Mesothelial cell of epicardium (in vitro differentiated cells): ENCODE measurements at regions not wholly inside any gene's neighbourhood (a gene's known extent, or its start where the extent isn't known, plus 50 kb on each side); places are given as distances from the start of the nearest gene placed in this dataset.

ENCODE experiments used
- DNase-seq, 2 experiments: peaks; one replicate each; pipeline ENCODE4 v3.0.0; 2021; ENCODE audit warnings: low spot score in 2 of 2; ENCODE audit not compliant: unreplicated experiment in 2 of 2
- H3K27ac Mint-ChIP-seq: 2 replicates; pipeline ENCODE4 v1.8.0; 2021; ENCODE audit warnings: mixed read lengths
- H3K27me3 Mint-ChIP-seq: 2 replicates; pipeline ENCODE4 v1.8.0; 2021; ENCODE audit warnings: low read depth, mixed read lengths
- H3K36me3 Mint-ChIP-seq: 2 replicates; pipeline ENCODE4 v1.8.0; 2021; ENCODE audit warnings: mixed read lengths
- H3K4me1 Mint-ChIP-seq: 2 replicates; pipeline ENCODE4 v1.8.0; 2021; ENCODE audit warnings: mixed read lengths
- H3K4me3 Mint-ChIP-seq: 2 replicates; pipeline ENCODE4 v1.8.0; 2021; ENCODE audit warnings: mild to moderate bottlenecking, moderate library complexity, mixed read lengths
- H3K9me3 Mint-ChIP-seq: 2 replicates; pipeline ENCODE4 v1.8.0; 2021; ENCODE audit warnings: mixed read lengths
- TF ChIP-seq, protein P1 (sequence below): fragments of 200-600 bp; sonication (generic); IDR thresholded peaks from one replicate; pipeline ENCODE4 v1.5.0; 2021; ENCODE audit warnings: antibody characterized with exemption; ENCODE audit not compliant: unreplicated experiment

- TF ChIP-seq, protein P1, sequence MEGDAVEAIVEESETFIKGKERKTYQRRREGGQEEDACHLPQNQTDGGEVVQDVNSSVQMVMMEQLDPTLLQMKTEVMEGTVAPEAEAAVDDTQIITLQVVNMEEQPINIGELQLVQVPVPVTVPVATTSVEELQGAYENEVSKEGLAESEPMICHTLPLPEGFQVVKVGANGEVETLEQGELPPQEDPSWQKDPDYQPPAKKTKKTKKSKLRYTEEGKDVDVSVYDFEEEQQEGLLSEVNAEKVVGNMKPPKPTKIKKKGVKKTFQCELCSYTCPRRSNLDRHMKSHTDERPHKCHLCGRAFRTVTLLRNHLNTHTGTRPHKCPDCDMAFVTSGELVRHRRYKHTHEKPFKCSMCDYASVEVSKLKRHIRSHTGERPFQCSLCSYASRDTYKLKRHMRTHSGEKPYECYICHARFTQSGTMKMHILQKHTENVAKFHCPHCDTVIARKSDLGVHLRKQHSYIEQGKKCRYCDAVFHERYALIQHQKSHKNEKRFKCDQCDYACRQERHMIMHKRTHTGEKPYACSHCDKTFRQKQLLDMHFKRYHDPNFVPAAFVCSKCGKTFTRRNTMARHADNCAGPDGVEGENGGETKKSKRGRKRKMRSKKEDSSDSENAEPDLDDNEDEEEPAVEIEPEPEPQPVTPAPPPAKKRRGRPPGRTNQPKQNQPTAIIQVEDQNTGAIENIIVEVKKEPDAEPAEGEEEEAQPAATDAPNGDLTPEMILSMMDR, result no peak
- H3K27me3 Mint-ChIP-seq, result no peaks in the 10 kb centered on the region
- no peaks in the 10 kb centered on the region for H3K4me1 Mint-ChIP-seq
- peaks cover 13% of the 10 kb centered on the region for H3K36me3 Mint-ChIP-seq
- DNase-seq, result no peak
- H3K27ac Mint-ChIP-seq, result peak overlapping the region; percentile 16
- no peak overlapping the region for H3K4me3 Mint-ChIP-seq
- peaks cover 55% of the 10 kb centered on the region for H3K9me3 Mint-ChIP-seq
These were observed 449.4 kb downstream of the NBAS start for GRCh38 chr2:15111718-15112117.

- peaks cover 55% of the 10 kb centered on the region for H3K9me3 Mint-ChIP-seq
- H3K4me3 Mint-ChIP-seq, result no peak overlapping the region
- no peak for DNase-seq
- H3K4me1 Mint-ChIP-seq, result no peaks in the 10 kb centered on the region
- H3K36me3 Mint-ChIP-seq, result peaks cover 13% of the 10 kb centered on the region
- TF ChIP-seq, protein P1, result no peak
- H3K27me3 Mint-ChIP-seq, result no peaks in the 10 kb centered on the region
- peak overlapping the region; percentile 16 for H3K27ac Mint-ChIP-seq
These were observed 448.9 kb downstream of the NBAS start for GRCh38 chr2:15112216-15112615.

DNA sequence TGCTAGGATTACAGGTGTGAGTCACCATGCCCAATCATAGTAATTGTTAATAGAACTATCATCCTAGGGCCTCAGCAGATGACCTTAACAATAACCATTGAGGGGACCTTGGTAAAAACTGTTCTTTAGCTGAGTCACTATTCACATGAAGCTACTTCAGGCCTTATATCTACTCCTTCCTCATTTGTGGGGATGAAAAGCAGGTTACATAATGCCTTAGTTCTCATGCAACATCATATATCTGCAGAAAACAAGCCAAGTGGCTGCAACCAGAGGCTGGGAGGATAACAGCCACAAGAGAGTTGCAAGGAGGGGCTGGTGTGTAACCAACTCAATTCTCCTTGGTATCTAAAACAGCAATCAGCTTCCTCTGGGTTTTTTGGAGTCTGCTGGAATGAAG is 445.4 kb downstream of the NBAS start:
- H3K4me1 Mint-ChIP-seq, result peaks cover 8% of the 10 kb centered on the region
- no peak for DNase-seq
- no peak overlapping the region for H3K4me3 Mint-ChIP-seq
- no peak overlapping the region for H3K27ac Mint-ChIP-seq
- H3K9me3 Mint-ChIP-seq, result peaks cover 36% of the 10 kb centered on the region
- H3K27me3 Mint-ChIP-seq, result no peaks in the 10 kb centered on the region
- H3K36me3 Mint-ChIP-seq, result peaks cover 12% of the 10 kb centered on the region
- TF ChIP-seq, protein P1, result no peak

GRCh38 chr2:15116830-15117229 is 444.3 kb downstream of the NBAS start:
- H3K9me3 Mint-ChIP-seq, result peaks cover 27% of the 10 kb centered on the region
- no peak overlapping the region for H3K4me3 Mint-ChIP-seq
- TF ChIP-seq, protein P1, result no peak
- peaks cover 8% of the 10 kb centered on the region for H3K4me1 Mint-ChIP-seq
- H3K27ac Mint-ChIP-seq, result no peak overlapping the region
- peaks cover 6% of the 10 kb centered on the region for H3K36me3 Mint-ChIP-seq
- no peak for DNase-seq
- no peaks in the 10 kb centered on the region for H3K27me3 Mint-ChIP-seq
